DOHH2 (cell line): ENCODE measurements at regions not wholly inside any gene's neighbourhood (a gene's known extent, or its start where the extent isn't known, plus 50 kb on each side); places are given as distances from the start of the nearest gene placed in this dataset.

Experiments
- CTCF ChIP-seq: fragments of 200-600 bp; sonication (generic); IDR thresholded peaks from one replicate; pipeline ENCODE4 v1.5.1; 2014; ENCODE audit warnings: antibody characterized with exemption, mild to moderate bottlenecking, low read depth, low read length; ENCODE audit not compliant: poor library complexity, severe bottlenecking
- EZH2phosphoT487 ChIP-seq: fragments of 200-600 bp; sonication (generic); IDR thresholded peaks from 2 replicates; pipeline ENCODE4 v1.6.1; 2017; ENCODE audit warnings: borderline replicate concordance, mild to moderate bottlenecking, antibody characterized with exemption, low read length, moderate library complexity, mixed read lengths

DNA sequence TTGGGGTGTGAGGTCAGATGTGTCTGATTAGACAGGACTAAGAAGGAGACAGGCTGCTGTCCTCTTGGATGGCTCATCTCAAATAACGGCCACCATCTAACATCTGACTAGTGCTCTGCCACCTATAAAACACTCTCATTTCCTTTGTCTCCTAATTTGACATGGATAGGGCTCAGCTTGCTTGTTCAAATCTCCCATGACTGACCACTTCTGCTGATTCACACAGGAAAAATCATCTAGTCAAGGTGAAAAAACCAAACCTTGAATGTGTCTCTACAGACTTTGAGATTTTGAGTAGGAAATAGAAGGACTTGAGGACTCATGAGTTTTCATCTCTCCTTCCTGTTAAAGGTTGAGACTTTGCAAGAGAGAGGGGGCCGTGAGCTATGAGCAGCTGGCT, 150.6 kb downstream of the IER5 start:
- TF ChIP-seq CTCF = no peak
- TF ChIP-seq EZH2phosphoT487 = no peak
